HL-60 (cell line): ENCODE measurements at regions not wholly inside any gene's neighbourhood (a gene's known extent, or its start where the extent isn't known, plus 50 kb on each side); places are given as distances from the start of the nearest gene placed in this dataset.

Experiments used
- GABPA ChIP-seq: IDR thresholded peaks from 2 replicates; pipeline ENCODE4 v1.6.1; 2012; ENCODE audit warnings: low read depth
- POLR2AphosphoS5 ChIP-seq: IDR thresholded peaks from 2 replicates; pipeline ENCODE4 v1.6.1; 2012; ENCODE audit warnings: low read depth
- SPI1 ChIP-seq: IDR thresholded peaks from 2 replicates; pipeline ENCODE4 v1.6.1; 2012; ENCODE audit warnings: low read depth, mild to moderate bottlenecking, borderline replicate concordance
- TF ChIP-seq, protein P1 (sequence below): IDR thresholded peaks from one replicate; pipeline ENCODE4 v1.5.1; 2011; ENCODE audit warnings: low read length, control low read depth, inconsistent platforms; ENCODE audit not compliant: insufficient read depth
- TF ChIP-seq, protein P2 (sequence below): IDR thresholded peaks from 2 replicates; pipeline ENCODE4 v1.6.1; 2012; ENCODE audit warnings: low read depth; ENCODE audit not compliant: insufficient replicate concordance

DNA sequence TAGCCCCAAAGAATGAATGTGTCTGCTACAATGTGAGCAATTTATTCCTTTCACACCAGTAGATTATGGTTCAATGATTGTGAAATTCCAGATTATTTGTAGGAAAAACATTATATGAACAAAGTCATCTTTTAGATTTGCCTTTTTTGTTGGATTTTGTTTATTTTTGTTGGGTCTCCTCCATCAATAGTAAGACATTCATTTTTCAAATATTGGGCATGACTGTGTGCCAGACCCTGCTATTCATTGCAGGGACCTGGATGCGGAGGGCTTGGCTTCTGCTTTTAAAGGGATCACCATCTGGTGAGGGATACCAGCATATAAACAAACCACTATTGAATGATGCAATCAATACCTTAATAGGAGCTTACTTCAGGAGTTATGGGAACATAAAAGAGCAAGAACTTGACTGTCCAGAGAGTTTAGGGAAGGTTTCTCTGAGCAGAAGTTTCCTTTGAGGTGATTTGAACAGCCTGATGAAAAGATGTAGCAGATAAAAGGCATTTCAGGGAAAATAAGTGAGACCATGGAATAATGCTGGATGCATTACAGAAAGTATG is 486.7 kb downstream of the EPHA4 start:
- TF ChIP-seq, protein P1, sequence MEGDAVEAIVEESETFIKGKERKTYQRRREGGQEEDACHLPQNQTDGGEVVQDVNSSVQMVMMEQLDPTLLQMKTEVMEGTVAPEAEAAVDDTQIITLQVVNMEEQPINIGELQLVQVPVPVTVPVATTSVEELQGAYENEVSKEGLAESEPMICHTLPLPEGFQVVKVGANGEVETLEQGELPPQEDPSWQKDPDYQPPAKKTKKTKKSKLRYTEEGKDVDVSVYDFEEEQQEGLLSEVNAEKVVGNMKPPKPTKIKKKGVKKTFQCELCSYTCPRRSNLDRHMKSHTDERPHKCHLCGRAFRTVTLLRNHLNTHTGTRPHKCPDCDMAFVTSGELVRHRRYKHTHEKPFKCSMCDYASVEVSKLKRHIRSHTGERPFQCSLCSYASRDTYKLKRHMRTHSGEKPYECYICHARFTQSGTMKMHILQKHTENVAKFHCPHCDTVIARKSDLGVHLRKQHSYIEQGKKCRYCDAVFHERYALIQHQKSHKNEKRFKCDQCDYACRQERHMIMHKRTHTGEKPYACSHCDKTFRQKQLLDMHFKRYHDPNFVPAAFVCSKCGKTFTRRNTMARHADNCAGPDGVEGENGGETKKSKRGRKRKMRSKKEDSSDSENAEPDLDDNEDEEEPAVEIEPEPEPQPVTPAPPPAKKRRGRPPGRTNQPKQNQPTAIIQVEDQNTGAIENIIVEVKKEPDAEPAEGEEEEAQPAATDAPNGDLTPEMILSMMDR, result no peak
- TF ChIP-seq GABPA, result no peak
- TF ChIP-seq, protein P2, sequence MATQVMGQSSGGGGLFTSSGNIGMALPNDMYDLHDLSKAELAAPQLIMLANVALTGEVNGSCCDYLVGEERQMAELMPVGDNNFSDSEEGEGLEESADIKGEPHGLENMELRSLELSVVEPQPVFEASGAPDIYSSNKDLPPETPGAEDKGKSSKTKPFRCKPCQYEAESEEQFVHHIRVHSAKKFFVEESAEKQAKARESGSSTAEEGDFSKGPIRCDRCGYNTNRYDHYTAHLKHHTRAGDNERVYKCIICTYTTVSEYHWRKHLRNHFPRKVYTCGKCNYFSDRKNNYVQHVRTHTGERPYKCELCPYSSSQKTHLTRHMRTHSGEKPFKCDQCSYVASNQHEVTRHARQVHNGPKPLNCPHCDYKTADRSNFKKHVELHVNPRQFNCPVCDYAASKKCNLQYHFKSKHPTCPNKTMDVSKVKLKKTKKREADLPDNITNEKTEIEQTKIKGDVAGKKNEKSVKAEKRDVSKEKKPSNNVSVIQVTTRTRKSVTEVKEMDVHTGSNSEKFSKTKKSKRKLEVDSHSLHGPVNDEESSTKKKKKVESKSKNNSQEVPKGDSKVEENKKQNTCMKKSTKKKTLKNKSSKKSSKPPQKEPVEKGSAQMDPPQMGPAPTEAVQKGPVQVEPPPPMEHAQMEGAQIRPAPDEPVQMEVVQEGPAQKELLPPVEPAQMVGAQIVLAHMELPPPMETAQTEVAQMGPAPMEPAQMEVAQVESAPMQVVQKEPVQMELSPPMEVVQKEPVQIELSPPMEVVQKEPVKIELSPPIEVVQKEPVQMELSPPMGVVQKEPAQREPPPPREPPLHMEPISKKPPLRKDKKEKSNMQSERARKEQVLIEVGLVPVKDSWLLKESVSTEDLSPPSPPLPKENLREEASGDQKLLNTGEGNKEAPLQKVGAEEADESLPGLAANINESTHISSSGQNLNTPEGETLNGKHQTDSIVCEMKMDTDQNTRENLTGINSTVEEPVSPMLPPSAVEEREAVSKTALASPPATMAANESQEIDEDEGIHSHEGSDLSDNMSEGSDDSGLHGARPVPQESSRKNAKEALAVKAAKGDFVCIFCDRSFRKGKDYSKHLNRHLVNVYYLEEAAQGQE, result no peak
- TF ChIP-seq POLR2AphosphoS5, result no peak
- no peak for TF ChIP-seq SPI1
